ENCODE measurements at regions not wholly inside any gene's neighbourhood (a gene's known extent, or its start where the extent isn't known, plus 50 kb on each side); places are given as distances from the start of the nearest gene placed in this dataset.

DNA sequence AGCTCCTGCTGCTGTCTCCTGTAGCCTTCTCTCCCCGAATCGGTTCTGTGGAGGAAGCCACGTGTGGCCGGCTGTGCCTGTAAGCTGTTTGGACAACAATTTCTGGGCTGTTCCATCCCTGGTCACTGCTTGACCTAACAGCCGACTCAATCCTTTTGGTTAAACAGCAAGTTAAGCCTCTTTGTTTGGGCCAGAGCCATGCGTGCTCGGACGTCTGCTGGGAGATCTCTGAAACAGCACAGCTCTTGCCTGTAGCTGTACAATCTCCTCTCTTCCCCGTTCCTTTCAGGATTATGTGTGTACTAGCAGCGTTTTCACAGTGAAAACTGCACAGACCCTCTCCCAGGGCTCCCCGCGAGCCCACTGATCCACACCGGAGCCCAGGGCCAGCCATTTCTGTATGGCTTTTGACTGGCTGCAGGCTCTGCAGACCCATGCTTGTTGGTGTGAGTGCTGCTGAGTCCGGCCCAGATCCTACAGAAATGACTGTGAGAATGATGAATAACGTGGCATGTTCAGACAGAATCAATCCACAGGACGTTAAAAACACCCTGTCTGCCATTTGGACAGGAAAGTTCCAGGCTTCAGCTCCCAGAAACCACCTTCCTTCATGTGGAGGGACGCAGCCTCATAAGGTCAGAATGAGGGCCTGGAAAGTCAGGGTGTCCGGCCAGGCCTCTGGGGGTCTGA is 428.6 kb upstream of the ADARB2 start:
- TF ChIP-seq, protein P1, sequence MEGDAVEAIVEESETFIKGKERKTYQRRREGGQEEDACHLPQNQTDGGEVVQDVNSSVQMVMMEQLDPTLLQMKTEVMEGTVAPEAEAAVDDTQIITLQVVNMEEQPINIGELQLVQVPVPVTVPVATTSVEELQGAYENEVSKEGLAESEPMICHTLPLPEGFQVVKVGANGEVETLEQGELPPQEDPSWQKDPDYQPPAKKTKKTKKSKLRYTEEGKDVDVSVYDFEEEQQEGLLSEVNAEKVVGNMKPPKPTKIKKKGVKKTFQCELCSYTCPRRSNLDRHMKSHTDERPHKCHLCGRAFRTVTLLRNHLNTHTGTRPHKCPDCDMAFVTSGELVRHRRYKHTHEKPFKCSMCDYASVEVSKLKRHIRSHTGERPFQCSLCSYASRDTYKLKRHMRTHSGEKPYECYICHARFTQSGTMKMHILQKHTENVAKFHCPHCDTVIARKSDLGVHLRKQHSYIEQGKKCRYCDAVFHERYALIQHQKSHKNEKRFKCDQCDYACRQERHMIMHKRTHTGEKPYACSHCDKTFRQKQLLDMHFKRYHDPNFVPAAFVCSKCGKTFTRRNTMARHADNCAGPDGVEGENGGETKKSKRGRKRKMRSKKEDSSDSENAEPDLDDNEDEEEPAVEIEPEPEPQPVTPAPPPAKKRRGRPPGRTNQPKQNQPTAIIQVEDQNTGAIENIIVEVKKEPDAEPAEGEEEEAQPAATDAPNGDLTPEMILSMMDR (conservative IDR thresholded peaks at IDR 0.05; ENCODE audit: low read length): no peak
- no peak for TF ChIP-seq EZH2phosphoT487 (IDR thresholded peaks at IDR 0.05; ENCODE audit: borderline replicate concordance, low read depth, low read length)
